ENCODE measurements at regions not wholly inside any gene's neighbourhood (a gene's known extent, or its start where the extent isn't known, plus 50 kb on each side); places are given as distances from the start of the nearest gene placed in this dataset.

- no peak overlapping the region for H3K27ac ChIP-seq
- TF ChIP-seq CTCF (IDR thresholded peaks at IDR 0.05) (no peak), ZFX (IDR thresholded peaks at IDR 0.05; ENCODE audit: borderline replicate concordance) (no peak)
Observed at GRCh38 chr2:209046163-209046562, 377.7 kb upstream of the MAP2 start.

DNA sequence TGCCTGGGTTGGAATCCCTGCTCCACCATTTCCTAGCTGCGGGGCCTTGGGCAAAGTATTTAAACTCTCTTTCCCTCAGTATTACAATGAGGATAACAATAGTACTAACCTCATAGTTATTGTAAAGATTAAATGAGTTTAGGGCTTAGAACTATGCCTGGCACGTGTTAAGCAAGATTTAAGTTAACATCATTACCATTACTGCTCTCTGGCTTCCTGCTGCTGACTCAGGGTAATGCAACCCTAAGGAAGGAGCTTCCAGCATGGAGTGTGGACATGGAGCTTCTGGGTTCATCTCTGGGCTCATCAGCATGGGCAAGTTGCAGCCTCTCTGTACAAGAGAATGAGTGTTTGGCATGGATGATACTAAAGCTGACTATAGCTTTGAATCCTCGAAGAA is 374.2 kb upstream of the MAP2 start:
- TF ChIP-seq ZFX (IDR thresholded peaks at IDR 0.05; ENCODE audit: borderline replicate concordance) = no peak
- TF ChIP-seq CTCF (IDR thresholded peaks at IDR 0.05) = no peak
- H3K27ac ChIP-seq = no peak overlapping the region

- TF ChIP-seq CTCF (IDR thresholded peaks at IDR 0.05) (no peak), ZFX (IDR thresholded peaks at IDR 0.05; ENCODE audit: borderline replicate concordance) (no peak)
- H3K27ac ChIP-seq = no peak overlapping the region
Observed at GRCh38 chr2:209062210-209062609, 361.6 kb upstream of the MAP2 start.

- no peak overlapping the region for H3K27ac ChIP-seq
- TF ChIP-seq CTCF (IDR thresholded peaks at IDR 0.05) (no peak), ZFX (IDR thresholded peaks at IDR 0.05; ENCODE audit: borderline replicate concordance) (no peak)
Observed at GRCh38 chr2:209070262-209070661, 353.6 kb upstream of the MAP2 start.

DNA sequence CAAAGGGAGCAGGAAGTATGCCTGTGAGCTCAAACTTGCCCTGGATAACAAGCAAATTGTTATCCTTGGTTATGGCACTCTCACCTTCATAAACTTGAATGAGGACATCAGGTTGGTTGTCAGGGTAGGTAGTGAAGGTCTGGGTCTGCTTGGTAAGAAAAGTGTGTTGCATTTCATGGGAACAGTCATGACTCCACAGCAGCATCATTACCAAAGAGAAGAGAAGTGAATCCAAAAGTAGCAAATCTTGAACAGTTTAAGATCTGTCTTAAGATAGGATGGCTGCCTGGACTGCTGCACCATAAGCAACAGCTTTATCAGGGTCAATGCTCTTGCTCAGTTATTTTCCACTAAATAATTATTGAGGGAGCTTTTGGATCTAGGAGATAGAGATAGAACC is 350.7 kb upstream of the MAP2 start:
- no peak overlapping the region for H3K27ac ChIP-seq
- TF ChIP-seq ZFX (IDR thresholded peaks at IDR 0.05; ENCODE audit: borderline replicate concordance) = no peak
- TF ChIP-seq CTCF (IDR thresholded peaks at IDR 0.05) = no peak

DNA sequence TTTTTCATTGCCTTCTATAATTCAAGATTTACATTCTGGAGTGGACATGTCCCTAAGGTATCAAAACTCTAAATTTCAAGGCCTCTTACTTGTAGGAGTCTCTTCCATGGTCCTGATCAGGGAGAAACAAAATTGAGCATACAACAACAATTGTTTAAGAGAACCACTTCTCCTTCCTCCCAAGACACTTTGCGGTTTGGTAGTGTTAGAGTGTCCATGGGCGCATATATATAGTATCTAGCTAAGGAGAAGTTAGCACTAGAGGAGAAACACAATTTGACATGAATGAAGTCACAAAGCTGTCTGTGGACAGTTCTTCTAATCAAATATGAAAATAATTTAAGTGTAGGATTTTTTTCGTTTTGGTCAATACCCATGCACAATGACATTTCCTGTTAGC is 349.1 kb upstream of the MAP2 start:
- H3K27ac ChIP-seq = no peak overlapping the region
- TF ChIP-seq CTCF (IDR thresholded peaks at IDR 0.05) = no peak
- no peak for TF ChIP-seq ZFX (IDR thresholded peaks at IDR 0.05; ENCODE audit: borderline replicate concordance)

DNA sequence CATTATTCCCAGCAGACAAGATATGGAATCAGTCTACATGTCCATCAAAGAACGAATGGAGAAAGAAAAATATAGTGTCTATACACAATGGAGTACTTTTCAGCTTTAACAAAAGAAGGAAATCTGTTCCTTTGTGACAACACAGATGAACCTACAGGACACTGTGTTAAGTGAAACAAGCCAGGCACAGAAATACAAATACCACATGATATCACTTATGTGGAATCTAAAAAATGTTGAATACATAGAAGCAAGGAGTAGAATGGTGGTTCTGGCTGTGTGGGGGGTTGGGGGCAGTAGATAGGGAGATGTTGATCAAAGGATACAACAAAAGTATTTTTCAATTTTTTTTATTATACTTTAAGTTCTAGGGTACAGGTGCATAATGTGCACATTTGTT is 347.7 kb upstream of the MAP2 start:
- TF ChIP-seq ZFX (IDR thresholded peaks at IDR 0.05; ENCODE audit: borderline replicate concordance) (no peak), CTCF (IDR thresholded peaks at IDR 0.05) (no peak)
- no peak overlapping the region for H3K27ac ChIP-seq

Measured in 22Rv1 (cell line).